AG09309 (cell line): ENCODE measurements at regions not wholly inside any gene's neighbourhood (a gene's known extent, or its start where the extent isn't known, plus 50 kb on each side); places are given as distances from the start of the nearest gene placed in this dataset.

Experiments
- DNase-seq: peaks from one replicate; pipeline ENCODE4 v3.0.0-alpha.2; 2010; ENCODE audit warnings: low read depth
- H3K4me3 ChIP-seq: 2 replicates; pipeline ENCODE4 v1.5.1; 2011; ENCODE audit warnings: mild to moderate bottlenecking, low read depth, low read length, moderate library complexity; ENCODE audit not compliant: control insufficient read depth
- CTCF ChIP-seq: IDR thresholded peaks from 2 replicates; pipeline ENCODE4 v1.5.1; 2011; ENCODE audit warnings: mild to moderate bottlenecking, low read depth, low read length, inconsistent platforms; ENCODE audit not compliant: insufficient read depth, control insufficient read depth; ENCODE audit errors: missing control alignments

- no peak overlapping the region for H3K4me3 ChIP-seq
- no peak for TF ChIP-seq CTCF
- DNase-seq, result no peak
These were observed 2084.4 kb upstream of the PIK3C3 start for GRCh38 chr18:39870591-39870990.

DNA sequence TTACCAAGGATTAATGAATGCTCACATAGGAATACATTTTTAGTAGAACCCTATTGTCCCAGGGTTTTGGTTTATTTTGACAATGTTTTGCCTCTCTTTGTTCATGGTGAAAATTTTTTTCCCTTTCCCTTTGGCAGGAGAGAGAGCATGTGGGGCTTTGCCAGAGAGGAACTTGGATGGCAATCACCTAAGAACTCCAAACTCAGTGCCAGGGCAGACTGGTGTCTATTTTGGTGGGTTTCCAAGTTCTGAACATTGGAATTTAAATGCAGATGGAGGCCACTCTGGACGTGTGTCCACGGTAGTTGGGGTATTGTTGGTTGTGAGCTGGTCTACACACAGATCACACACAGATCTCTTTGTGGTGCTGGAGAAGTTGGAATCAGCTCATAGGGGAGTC, 2091.1 kb upstream of the PIK3C3 start:
- H3K4me3 ChIP-seq, result no peak overlapping the region
- no peak for DNase-seq
- TF ChIP-seq CTCF, result no peak

GRCh38 chr18:39862341-39862740, 2092.7 kb upstream of the PIK3C3 start:
- no peak overlapping the region for H3K4me3 ChIP-seq
- TF ChIP-seq CTCF, result no peak
- DNase-seq, result no peak

GRCh38 chr18:39854291-39854690, 2100.7 kb upstream of the PIK3C3 start:
- H3K4me3 ChIP-seq, result no peak overlapping the region
- DNase-seq, result no peak
- TF ChIP-seq CTCF, result no peak

- no peak overlapping the region for H3K4me3 ChIP-seq
- no peak for TF ChIP-seq CTCF
- no peak for DNase-seq
These were observed 2108.8 kb upstream of the PIK3C3 start for GRCh38 chr18:39846265-39846664.

- H3K4me3 ChIP-seq, result no peak overlapping the region
- no peak for TF ChIP-seq CTCF
- DNase-seq, result no peak
These were observed 2109.4 kb upstream of the PIK3C3 start for GRCh38 chr18:39845631-39846030.

DNA sequence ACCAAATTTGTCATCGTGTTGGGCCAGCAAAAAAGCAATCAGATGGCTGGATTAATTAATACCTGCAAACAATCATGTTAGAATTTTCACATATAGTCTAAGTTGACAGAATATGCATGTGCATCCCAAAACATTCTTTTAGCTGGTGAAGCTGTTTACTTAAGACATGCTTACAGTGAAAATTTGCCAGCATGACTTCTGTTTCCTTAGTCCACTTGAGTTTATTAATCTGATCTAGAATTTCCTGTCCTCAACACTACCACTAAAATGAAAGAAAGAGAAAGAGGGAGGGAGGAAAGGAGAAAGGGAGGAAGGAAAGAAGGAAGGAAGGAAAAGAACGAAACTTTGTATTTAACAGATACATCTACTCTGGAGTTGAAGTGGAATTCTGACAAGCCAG, 2109.9 kb upstream of the PIK3C3 start:
- H3K4me3 ChIP-seq, result no peak overlapping the region
- no peak for TF ChIP-seq CTCF
- no peak for DNase-seq
